ENCODE measurements at regions not wholly inside any gene's neighbourhood (a gene's known extent, or its start where the extent isn't known, plus 50 kb on each side); places are given as distances from the start of the nearest gene placed in this dataset.

DNA sequence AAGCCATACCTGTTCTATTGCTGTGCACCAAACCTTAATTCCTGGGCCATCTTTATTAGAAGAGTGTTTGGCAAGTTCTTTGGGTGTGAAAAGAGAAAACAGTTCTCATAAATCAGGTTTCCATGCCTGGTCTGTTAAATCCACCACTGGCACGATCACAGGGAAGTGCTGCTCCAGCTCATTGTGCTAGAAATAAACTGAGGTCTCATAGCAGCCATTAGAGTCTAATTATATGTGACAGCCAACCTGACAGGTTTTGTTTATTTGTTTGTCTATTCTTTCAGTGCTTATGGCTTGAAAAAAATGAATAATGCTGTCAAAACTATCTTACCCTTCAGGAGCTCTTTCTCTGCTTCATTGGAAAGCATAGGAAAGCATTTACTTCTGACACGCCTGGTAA is 147.1 kb upstream of the CNTN6 start:
- DNase-seq = no peak
- Mint-ChIP-seq H3K9me3 (peaks cover 18 to 30% of the 10 kb centered on the region in 2 donors), H3K36me3 (no peaks in the 10 kb centered on the region), H3K27ac (no peak overlapping the region), H3K27me3 (ENCODE audit: low read depth in 2 of 2) (no peaks in the 10 kb centered on the region), H3K4me1 (no peaks in the 10 kb centered on the region), H3K4me3 (no peak overlapping the region)
- no peaks in the 10 kb centered on the region for H3K27me3 ChIP-seq (ENCODE audit: control insufficient read depth, insufficient read depth, low read length)
- WGBS (ENCODE audit: insufficient coverage) = 69% methylated on average over 1 of the region's 2 CpGs
- no peak overlapping the region for H3K27ac ChIP-seq (ENCODE audit: low read length)
- ATAC-seq = no peak
- H3K4me1 ChIP-seq (ENCODE audit: control insufficient read depth, insufficient read depth, low read length) = no peaks in the 10 kb centered on the region
- TF ChIP-seq, protein P1, sequence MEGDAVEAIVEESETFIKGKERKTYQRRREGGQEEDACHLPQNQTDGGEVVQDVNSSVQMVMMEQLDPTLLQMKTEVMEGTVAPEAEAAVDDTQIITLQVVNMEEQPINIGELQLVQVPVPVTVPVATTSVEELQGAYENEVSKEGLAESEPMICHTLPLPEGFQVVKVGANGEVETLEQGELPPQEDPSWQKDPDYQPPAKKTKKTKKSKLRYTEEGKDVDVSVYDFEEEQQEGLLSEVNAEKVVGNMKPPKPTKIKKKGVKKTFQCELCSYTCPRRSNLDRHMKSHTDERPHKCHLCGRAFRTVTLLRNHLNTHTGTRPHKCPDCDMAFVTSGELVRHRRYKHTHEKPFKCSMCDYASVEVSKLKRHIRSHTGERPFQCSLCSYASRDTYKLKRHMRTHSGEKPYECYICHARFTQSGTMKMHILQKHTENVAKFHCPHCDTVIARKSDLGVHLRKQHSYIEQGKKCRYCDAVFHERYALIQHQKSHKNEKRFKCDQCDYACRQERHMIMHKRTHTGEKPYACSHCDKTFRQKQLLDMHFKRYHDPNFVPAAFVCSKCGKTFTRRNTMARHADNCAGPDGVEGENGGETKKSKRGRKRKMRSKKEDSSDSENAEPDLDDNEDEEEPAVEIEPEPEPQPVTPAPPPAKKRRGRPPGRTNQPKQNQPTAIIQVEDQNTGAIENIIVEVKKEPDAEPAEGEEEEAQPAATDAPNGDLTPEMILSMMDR (IDR thresholded peaks at IDR 0.05) = no peak
- intact Hi-C loops (cut with micrococcal nuclease) = no loop called here
- H3K36me3 ChIP-seq (ENCODE audit: control insufficient read depth, insufficient read depth, low read length) = no peaks in the 10 kb centered on the region
- no peak overlapping the region for H3K4me3 ChIP-seq (ENCODE audit: low read length)
- peaks cover 4% of the 10 kb centered on the region for H3K9me3 ChIP-seq (ENCODE audit: control insufficient read depth, insufficient read depth, low read length)

DNA sequence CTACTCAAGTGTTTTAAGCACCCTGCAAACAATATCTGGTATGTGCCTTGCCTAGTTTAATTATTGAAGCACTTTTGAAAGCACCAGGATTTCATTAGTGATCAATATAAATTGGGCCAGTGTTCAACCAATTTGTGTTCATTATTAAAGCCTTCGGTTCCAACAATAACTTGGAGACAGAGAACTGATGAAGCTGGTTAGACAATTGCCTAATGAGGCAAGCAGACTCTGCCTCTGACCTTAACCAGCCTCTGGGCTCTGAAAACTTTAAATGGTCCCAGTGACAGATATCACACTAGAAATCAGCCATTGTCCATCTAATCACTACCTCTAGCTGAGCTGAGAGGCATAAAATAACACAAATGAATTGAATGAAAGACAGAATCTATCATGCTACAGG is 139.9 kb upstream of the CNTN6 start:
- ATAC-seq = no peak
- Mint-ChIP-seq H3K36me3 (peaks cover 7% of the 10 kb centered on the region), H3K27ac (no peak overlapping the region), H3K9me3 (peaks cover 20 to 21% of the 10 kb centered on the region in 2 donors), H3K4me3 (no peak overlapping the region), H3K4me1 (no peaks in the 10 kb centered on the region), H3K27me3 (ENCODE audit: low read depth in 2 of 2) (no peaks in the 10 kb centered on the region)
- no peak overlapping the region for H3K4me3 ChIP-seq (ENCODE audit: low read length)
- peaks cover 8% of the 10 kb centered on the region for H3K9me3 ChIP-seq (ENCODE audit: control insufficient read depth, insufficient read depth, low read length)
- H3K36me3 ChIP-seq (ENCODE audit: control insufficient read depth, insufficient read depth, low read length) = no peaks in the 10 kb centered on the region
- H3K27me3 ChIP-seq (ENCODE audit: control insufficient read depth, insufficient read depth, low read length) = no peaks in the 10 kb centered on the region
- H3K27ac ChIP-seq (ENCODE audit: low read length) = no peak overlapping the region
- intact Hi-C loops (cut with micrococcal nuclease) = no loop called here
- no peaks in the 10 kb centered on the region for H3K4me1 ChIP-seq (ENCODE audit: control insufficient read depth, insufficient read depth, low read length)
- no peak for DNase-seq
- TF ChIP-seq, protein P1 (IDR thresholded peaks at IDR 0.05) = no peak
- 95% methylated on average over 1 of the region's 1 CpG for WGBS (ENCODE audit: insufficient coverage)

DNA sequence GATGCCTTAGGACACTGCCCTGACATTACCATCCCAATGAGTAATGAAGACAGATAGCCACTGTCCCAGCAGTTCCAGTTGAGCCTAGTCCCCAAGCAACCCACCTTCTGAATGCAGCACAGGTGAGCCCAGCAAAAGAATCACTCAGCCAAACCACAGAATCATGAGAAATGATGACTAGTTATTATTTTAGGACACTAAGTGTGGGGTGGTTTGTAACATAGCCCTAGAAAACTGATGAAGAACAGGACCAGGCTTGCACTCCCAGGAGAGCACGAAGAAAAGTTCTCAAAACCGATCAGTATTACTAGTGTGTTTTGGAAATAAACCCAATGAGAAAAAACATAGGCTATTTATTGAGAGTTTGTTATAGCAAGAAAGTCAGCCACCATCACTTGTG is 129.6 kb upstream of the CNTN6 start:
- peaks cover 21% of the 10 kb centered on the region for H3K36me3 Mint-ChIP-seq
- 90% methylated on average over 2 of the region's 2 CpGs for WGBS (ENCODE audit: insufficient coverage)
- H3K27me3 Mint-ChIP-seq (ENCODE audit: low read depth in 2 of 2) = no peaks in the 10 kb centered on the region
- no peaks in the 10 kb centered on the region for H3K4me1 ChIP-seq (ENCODE audit: control insufficient read depth, insufficient read depth, low read length)
- DNase-seq (no peak), ATAC-seq (no peak)
- TF ChIP-seq, protein P1 (IDR thresholded peaks at IDR 0.05) = no peak
- no peak overlapping the region for H3K4me3 ChIP-seq (ENCODE audit: low read length)
- peaks cover 28 to 43% of the 10 kb centered on the region in 2 donors for H3K9me3 Mint-ChIP-seq
- peaks cover 8% of the 10 kb centered on the region for H3K9me3 ChIP-seq (ENCODE audit: control insufficient read depth, insufficient read depth, low read length)
- H3K27ac Mint-ChIP-seq = no peak overlapping the region
- intact Hi-C loops (cut with micrococcal nuclease) = no loop called here
- no peaks in the 10 kb centered on the region for H3K4me1 Mint-ChIP-seq
- H3K27ac ChIP-seq (ENCODE audit: low read length) = no peak overlapping the region
- no peak overlapping the region for H3K4me3 Mint-ChIP-seq
- no peaks in the 10 kb centered on the region for H3K27me3 ChIP-seq (ENCODE audit: control insufficient read depth, insufficient read depth, low read length)
- H3K36me3 ChIP-seq (ENCODE audit: control insufficient read depth, insufficient read depth, low read length) = no peaks in the 10 kb centered on the region

DNA sequence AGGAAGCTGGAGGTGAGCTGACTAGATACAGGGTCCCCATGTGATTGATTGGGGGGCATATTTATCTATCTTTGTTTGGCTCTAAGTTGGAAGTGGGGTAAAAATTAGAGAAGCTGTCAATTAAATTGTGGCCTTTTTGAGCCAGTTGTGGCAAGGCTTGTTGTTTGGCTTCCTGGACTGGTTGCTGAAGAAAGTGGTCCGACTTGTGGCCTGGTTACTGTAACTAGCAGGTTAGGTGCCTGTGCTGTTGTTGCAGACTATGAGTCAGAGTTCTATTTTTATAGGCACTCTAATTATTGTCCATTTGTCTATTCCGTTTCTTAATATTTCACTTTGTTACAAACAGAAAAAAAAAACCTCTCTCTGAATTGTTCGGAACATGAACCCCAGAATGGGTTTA is 129.1 kb upstream of the CNTN6 start:
- Mint-ChIP-seq H3K4me1 (no peaks in the 10 kb centered on the region), H3K4me3 (no peak overlapping the region), H3K27ac (no peak overlapping the region), H3K27me3 (ENCODE audit: low read depth in 2 of 2) (no peaks in the 10 kb centered on the region), H3K9me3 (peaks cover 28 to 44% of the 10 kb centered on the region in 2 donors), H3K36me3 (peaks cover 21% of the 10 kb centered on the region)
- no peaks in the 10 kb centered on the region for H3K4me1 ChIP-seq (ENCODE audit: control insufficient read depth, insufficient read depth, low read length)
- H3K36me3 ChIP-seq (ENCODE audit: control insufficient read depth, insufficient read depth, low read length) = no peaks in the 10 kb centered on the region
- DNase-seq (no peak), ATAC-seq (no peak)
- no peak overlapping the region for H3K4me3 ChIP-seq (ENCODE audit: low read length)
- H3K27ac ChIP-seq (ENCODE audit: low read length) = no peak overlapping the region
- no peaks in the 10 kb centered on the region for H3K27me3 ChIP-seq (ENCODE audit: control insufficient read depth, insufficient read depth, low read length)
- 78% methylated on average over 1 of the region's 3 CpGs for WGBS (ENCODE audit: insufficient coverage)
- TF ChIP-seq, protein P1 (IDR thresholded peaks at IDR 0.05) = no peak
- H3K9me3 ChIP-seq (ENCODE audit: control insufficient read depth, insufficient read depth, low read length) = peaks cover 8% of the 10 kb centered on the region
- intact Hi-C loops (cut with micrococcal nuclease) = no loop called here

Data from natural killer cell (primary cell).